DMS 273 treated with DMSO at 0.1 percent for 48 hours (cell line): ENCODE measurements at regions not wholly inside any gene's neighbourhood (a gene's known extent, or its start where the extent isn't known, plus 50 kb on each side); places are given as distances from the start of the nearest gene placed in this dataset.

Experiments
- DNase-seq: peaks from one replicate; lab custom pipeline; 2025; lab: John Stamatoyannopoulos, UW

- no peak for DNase-seq
Measured at GRCh38 chr16:80300876-80301275, 239.9 kb upstream of the DYNLRB2 start.

DNA sequence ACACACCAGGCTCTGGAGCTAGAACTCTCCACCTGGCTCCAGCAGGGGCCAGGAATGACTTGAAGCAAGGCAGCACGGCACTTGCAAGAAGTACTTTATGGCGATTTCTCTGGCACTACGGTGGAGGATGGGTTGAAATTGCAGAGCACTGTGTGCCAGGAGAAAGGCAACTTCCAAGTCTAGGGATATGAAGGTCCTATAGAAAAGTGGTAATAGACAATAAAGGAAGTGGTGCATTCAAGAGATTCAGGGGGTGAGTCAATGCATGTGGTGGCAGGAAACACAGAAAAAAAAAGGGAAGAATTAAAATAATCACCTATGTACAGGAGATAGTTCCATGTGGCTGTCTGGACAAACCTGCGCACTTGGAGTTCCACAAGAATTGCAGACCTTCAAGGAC is 240.3 kb upstream of the DYNLRB2 start:
- no peak for DNase-seq

- DNase-seq: no peak
Measured at GRCh38 chr16:80299416-80299815, 241.4 kb upstream of the DYNLRB2 start.

DNA sequence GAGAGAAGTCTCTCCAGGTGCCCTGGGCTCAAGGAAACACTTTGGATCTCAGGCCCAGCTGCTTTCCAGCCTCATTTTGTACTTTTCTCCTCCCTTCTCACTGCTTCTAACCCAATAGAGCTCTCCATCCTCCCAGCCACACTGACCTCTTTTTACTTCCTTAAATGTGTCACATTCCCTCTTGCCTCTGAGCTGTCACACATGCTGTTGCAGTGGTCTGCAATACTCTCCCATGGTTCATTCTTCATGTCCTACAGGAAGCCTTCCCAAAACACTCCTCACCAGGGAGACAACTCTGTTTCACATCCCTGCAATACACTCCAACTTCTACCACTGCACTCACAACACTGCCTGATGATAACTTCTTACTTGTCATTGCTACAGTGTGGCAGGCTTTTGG is 242.1 kb upstream of the DYNLRB2 start:
- no peak for DNase-seq

DNA sequence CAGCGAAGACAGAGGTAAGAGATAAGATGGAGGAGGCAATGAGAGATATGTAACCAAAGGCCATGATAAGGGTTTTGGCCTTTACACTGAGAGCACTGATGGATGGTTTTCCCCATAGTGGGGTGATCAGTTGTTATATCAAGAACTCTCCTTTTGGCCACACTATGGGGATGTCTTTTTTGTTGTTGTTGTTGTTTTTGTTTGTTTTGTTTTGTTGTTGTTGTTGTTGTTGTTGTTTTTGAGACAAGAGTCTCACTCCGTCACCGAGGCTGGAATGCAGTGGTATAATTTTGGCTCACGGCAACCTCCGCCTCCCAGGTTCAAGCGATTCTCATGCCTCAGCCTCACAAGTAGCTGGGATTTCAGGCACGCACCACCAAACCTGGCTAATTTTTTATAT is 244.8 kb upstream of the DYNLRB2 start:
- no peak for DNase-seq

DNA sequence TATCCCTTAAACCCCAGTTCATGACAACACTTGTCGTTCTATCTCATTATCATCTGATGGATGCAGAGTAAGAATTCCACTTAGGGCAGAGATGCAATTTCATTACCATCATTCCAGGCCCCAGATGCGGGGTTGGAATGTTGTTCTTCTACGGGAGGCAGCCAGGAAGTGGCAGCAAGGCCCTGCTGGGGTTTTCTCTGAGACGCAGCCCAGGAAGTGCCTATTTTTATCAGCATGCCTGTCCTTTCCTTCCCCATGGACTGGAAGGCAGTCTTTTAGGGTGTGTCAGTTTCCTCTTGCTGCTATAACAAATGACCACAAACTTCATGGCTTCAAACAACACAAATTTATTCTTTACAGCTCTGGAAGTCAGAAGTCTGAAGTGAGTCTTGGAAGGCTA is 246.6 kb upstream of the DYNLRB2 start:
- DNase-seq: no peak

DNA sequence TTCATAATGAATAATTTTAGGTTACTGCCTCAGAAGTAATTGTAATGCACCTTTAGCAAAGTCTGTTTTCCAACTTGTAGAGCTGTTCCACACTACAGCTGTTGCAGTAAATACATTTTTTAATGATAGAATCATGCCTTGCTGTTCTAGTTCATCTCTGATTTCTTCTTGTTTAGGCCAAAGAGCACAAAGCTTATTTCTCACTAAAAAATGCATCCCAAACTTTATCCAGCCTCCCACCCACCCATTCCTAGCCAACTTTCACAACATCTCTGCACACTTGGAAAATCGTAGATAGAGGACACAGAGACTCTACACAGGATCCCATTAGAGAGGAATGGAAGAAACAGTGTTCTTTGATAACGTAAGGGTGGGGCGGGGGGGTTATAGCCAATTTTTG is 252.2 kb upstream of the DYNLRB2 start:
- no peak for DNase-seq

DNA sequence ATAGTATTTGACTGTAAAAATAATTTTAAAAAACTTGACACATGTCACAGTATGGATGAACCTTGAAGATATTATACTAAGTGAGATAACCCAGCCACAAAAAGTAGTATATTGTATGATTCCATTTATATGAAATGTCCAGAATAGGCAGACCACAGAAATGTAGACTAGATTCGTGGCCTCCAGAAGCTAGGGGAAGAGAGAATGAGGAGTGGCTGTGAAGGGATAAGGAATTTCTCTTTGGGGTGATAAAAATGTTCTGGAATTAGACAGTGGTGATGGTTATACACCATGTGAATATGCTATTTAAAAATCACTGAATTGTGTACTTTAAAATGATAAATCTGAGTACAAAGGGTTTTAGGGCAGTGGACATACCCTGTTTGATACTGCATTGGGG is 253.1 kb upstream of the DYNLRB2 start:
- DNase-seq: no peak

GRCh38 chr16:80285104-80285503 is 255.7 kb upstream of the DYNLRB2 start:
- DNase-seq: no peak

DNA sequence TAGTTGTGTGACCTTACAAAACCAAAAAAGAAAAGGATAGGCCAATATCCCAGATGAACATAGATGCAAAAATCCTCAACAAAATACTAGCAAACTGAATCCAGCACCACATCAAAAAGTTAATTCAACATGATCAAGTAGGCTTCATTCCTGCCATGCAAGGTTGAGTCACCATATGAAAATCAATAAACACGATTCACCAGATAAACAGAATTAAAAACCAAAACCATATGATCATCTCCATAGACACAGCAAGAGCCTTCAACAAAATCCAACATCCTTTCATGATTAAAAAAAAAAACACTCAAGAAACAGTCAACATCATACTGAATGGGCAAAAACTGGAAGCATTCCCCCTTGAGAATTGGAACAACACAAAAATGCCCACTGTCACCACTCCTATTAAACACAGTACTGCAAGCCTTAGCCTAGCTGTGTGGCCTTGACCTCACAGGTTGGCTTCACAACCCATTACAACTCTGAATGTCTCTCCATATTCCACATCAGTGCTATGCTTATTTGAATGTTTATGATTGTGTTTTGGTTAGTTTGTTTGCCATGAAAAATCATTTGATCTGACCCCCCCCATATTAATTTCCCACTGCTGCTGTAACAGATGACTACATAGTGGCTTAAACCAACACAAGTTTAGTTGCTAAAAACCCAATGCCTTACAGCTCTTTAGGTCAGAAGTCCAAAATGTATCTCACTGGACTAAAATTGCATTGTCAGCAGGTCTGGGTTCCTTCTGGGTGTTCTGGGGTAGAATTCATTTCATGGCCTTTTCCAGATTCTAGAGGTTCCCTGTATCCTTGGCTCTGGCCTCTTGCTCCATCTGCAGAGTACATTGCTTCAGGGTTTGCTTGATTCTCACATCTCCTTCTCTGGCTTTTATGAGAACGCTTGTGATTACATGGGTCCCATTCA is 257.1 kb upstream of the DYNLRB2 start:
- DNase-seq: no peak

DNA sequence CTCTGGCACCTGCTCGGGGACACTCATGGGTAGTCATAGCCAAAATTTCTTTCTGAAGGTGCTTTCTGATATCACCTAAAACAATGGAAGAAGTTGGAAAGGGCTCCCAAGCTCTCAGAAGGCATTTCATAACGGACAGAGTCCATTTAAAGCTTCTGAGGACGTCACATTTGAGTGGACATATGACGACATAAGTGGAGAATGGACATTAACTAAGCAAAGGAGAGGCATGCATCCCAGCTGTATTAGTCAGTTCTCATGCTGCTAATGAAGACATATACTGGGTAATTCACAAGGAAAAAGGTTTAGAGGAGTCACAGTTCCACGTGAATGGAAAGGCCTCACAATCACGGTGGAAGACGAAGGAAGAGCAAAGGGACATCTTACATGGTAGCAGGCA is 260.2 kb upstream of the DYNLRB2 start:
- DNase-seq: no peak

- DNase-seq: no peak
Measured at GRCh38 chr16:80279656-80280055, 261.1 kb upstream of the DYNLRB2 start.

DNA sequence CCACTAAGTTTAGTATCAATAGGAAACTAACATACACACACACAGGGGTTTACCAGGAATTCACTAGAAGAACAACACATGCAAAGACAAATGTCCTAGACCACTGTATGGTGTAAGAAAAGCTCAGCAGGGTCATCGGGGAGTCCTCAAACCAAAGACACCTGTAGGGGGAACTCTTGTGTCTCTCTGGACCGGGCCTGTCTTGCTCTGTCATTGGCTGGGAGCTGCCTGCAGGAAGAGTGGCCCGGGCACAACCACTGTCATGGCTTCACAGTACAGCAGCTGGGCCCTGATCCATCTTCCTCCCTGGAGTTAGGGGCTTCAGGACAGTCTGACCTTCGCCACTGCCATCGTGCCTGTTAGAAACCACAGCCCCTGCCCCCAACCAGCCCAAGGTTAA is 263.6 kb upstream of the DYNLRB2 start:
- no peak for DNase-seq

- DNase-seq: no peak
Measured at GRCh38 chr16:80274576-80275191, 266.1 kb upstream of the DYNLRB2 start.

DNA sequence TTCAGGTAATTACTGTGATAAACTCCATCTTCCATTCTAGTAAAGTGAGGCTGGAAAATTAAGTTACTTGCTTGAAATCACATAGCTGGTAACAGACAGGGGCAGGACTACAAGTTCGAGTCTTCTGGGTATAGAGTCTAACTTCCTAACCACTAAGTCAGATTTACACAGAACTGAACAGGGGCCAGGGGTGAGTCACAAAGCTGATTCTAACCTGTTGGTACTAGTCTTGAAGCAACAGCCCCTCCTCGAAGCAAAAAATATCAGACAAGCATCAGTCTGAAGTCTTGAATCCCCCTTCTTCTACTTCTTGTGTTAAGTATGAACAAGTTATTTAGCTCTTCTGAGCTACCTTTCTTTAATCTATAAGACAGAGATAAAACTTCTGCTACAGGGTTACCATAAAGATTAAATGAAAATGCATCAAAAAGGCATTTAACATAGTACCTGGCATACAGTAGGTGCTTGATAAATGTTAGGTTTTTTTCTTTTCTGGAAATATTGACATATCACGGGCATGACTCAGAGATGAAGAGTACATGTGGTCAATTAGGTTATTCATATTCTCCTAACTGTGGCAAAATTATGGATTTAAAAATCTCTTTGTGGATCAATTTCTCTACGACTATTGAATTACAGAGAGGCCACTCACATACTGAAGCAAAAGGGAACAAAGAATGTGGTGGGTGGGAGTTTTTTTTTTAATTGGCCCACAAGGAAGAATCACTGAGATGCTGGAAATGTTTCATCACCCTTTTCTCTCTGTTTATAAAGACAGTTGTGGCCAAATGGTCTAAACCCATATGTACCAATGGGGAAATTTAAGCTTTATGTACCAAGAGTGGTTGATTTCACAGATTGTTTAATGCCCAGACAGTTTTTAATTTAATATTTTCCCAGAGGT is 266.9 kb upstream of the DYNLRB2 start:
- no peak for DNase-seq

GRCh38 chr16:80265624-80266306 is 275.0 kb upstream of the DYNLRB2 start:
- no peak for DNase-seq

GRCh38 chr16:80263848-80264694 is 276.7 kb upstream of the DYNLRB2 start:
- no peak for DNase-seq

DNA sequence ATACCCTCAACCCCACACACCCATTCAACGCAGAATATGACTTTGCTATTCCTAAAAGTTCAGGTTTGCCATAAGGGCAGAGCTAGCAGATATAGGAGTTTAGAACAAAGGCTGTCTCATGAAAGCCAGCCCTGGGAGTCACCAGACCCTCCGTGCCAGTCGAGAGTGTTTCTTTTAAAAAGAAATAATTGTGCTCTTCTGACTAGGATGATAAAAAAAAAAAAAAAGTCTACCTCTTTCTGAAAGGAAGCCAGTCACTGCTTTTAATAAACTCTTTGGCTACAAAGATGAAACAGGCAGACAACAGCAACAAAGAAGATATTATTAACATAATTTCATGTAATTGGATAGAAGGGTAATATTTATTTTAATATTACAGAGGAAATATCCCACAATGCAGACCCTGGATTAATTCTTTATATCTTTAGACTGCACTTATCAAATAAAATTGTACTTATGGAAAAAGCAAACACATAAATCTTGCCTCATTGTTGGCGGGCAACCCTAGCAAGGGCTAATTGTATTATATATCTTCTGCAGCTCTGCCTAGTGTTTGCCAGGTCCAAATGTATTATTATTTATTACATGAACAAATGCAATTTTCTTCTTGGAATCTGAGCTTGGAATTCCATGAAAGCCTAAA is 277.5 kb upstream of the DYNLRB2 start:
- no peak for DNase-seq

DNA sequence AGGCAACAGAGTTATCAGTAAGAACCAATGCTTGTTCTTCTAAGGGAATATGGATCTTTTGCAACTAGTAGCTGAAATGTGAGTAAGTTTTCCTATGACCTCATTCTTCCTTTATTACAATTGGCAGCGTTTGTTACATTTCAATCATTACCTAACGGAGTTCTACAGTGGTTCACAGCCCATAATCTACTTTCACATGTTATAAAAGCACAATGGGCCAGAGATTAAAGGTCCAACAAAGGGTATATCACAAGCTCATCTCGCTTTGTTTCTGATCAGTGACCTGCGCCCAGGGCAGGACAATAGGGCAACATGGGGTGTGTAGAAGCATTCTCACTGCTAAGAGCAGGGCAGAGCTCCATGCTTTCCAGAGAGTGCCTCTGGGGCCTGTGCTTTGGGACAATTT is 279.9 kb upstream of the DYNLRB2 start:
- no peak for DNase-seq

GRCh38 chr16:80259290-80259805 is 281.4 kb upstream of the DYNLRB2 start:
- no peak for DNase-seq
